ENCODE measurements at regions not wholly inside any gene's neighbourhood (a gene's known extent, or its start where the extent isn't known, plus 50 kb on each side); places are given as distances from the start of the nearest gene placed in this dataset.
"Not testable (repeated sequence)": the region's sequence is repeated elsewhere in the genome, so short reads cannot be mapped to it uniquely, and the experiment has no call there.

GRCh38 chr15:34493001-34493400, 55.4 kb upstream of the GOLGA8A start:
- ATAC-seq (ENCODE audit: low read depth) = no peak
- ChIA-PET CTCF (no interaction called here), POLR2A (ENCODE audit: unreplicated experiment) (no interaction called here)
- no peaks in the 10 kb centered on the region for H3K9me3 ChIP-seq (ENCODE audit: control insufficient read depth, insufficient read depth, low read length)
- H3K27ac ChIP-seq (ENCODE audit: insufficient read depth, low read length) = no peak overlapping the region
- no CpG with 5 or more reads among the region's 1 CpG for WGBS, 2 experiments (ENCODE audit: extremely low coverage in 2 of 2, insufficient read length in 1 of 2)
- no peak overlapping the region for H2AFZ ChIP-seq (replicated peaks; ENCODE audit: low read length, poor library complexity)
- no peaks in the 10 kb centered on the region for H3K9me1 ChIP-seq (ENCODE audit: insufficient read depth, low read length)
- no peak overlapping the region for H2AK5ac ChIP-seq (ENCODE audit: low read depth, low read length)
- no peak overlapping the region for H2BK5ac ChIP-seq (ENCODE audit: low read depth, low read length, poor library complexity, severe bottlenecking)
- H3K4me2 ChIP-seq (ENCODE audit: low read depth, low read length) = no peak overlapping the region
- no peak for TF ChIP-seq USF2 (IDR thresholded peaks at IDR 0.05; ENCODE audit: low read depth, low read length)
- TF ChIP-seq FOS (IDR thresholded peaks at IDR 0.05; ENCODE audit: low read depth, low read length) = no peak
- no peak for TF ChIP-seq SMC3 (IDR thresholded peaks at IDR 0.05; ENCODE audit: low read depth, low read length)
- no peak for TF ChIP-seq CHD1 (IDR thresholded peaks at IDR 0.05; ENCODE audit: low read depth, low read length)
- TF ChIP-seq RAD21 (IDR thresholded peaks at IDR 0.05; ENCODE audit: low read length) = no peak
- TF ChIP-seq BHLHE40 (IDR thresholded peaks at IDR 0.05; ENCODE audit: low read depth, low read length) = no peak
- no peak for DNase-seq
- no peak overlapping the region for H2AK9ac ChIP-seq (replicated peaks; ENCODE audit: low read depth, low read length, poor library complexity)
- H3K27me3 ChIP-seq (ENCODE audit: control insufficient read depth, insufficient read depth, low read length) = peaks cover 21% of the 10 kb centered on the region
- dilution Hi-C loops (cut with HindIII; ENCODE audit: low sequenced_read_pairs, unreplicated experiment) = no loop called here
- intact Hi-C loops (cut with micrococcal nuclease) = no loop called here
- in situ Hi-C loops (cut with MboI; ENCODE audit: low sequenced_read_pairs) = no loop called here
- no peaks in the 10 kb centered on the region for H3K79me1 ChIP-seq (ENCODE audit: low read depth in 1 of 2, low read length in 2 of 2)
- BruUV-seq (replicated peaks) = no TSS peak
- no peak overlapping the region for H4K91ac ChIP-seq (ENCODE audit: insufficient read depth, low read depth, low read length)
- H3K4ac ChIP-seq (ENCODE audit: low read depth, low read length) = no peak overlapping the region
- no peak overlapping the region for H3K9ac ChIP-seq (ENCODE audit: low read depth, low read length)
- no peak overlapping the region for H2BK120ac ChIP-seq (ENCODE audit: low read depth, low read length)
- no peak overlapping the region for H3K23ac ChIP-seq (ENCODE audit: low read depth, low read length)
- no peaks in the 10 kb centered on the region for H4K20me1 ChIP-seq (ENCODE audit: insufficient read depth, low read length)
- no peak overlapping the region for H3K14ac ChIP-seq (replicated peaks; ENCODE audit: low read depth, low read length)
- no peak overlapping the region for H2BK15ac ChIP-seq (ENCODE audit: low read depth, low read length)
- H2BK20ac ChIP-seq (ENCODE audit: low read depth, low read length) = no peak overlapping the region
- no peak overlapping the region for H3K56ac ChIP-seq (ENCODE audit: extremely low read depth, insufficient read depth, low read length)
- no peaks in the 10 kb centered on the region for H3K4me1 ChIP-seq (ENCODE audit: control insufficient read depth, insufficient read depth, low read length)
- no peak overlapping the region for H3K18ac ChIP-seq (ENCODE audit: low read depth, low read length)
- H3K4me3 ChIP-seq (ENCODE audit: insufficient read depth, low read depth, low read length) = no peak overlapping the region
- H4K8ac ChIP-seq (ENCODE audit: low read depth in 2 of 2, low read length in 2 of 2) = no peak overlapping the region
- H4K5ac ChIP-seq (ENCODE audit: low read depth, low read length) = no peak overlapping the region
- no peaks in the 10 kb centered on the region for H3K36me3 ChIP-seq (ENCODE audit: control insufficient read depth, insufficient read depth, low read length)

- H4K8ac ChIP-seq (ENCODE audit: low read depth in 2 of 2, low read length in 2 of 2); H3K9me3 ChIP-seq (ENCODE audit: control insufficient read depth, insufficient read depth, low read length); ATAC-seq (ENCODE audit: low read depth); BruUV-seq (replicated peaks); H3K9me1 ChIP-seq (ENCODE audit: insufficient read depth, low read length); H2BK20ac ChIP-seq (ENCODE audit: low read depth, low read length); H4K91ac ChIP-seq (ENCODE audit: insufficient read depth, low read depth, low read length); DNase-seq; H2BK15ac ChIP-seq (ENCODE audit: low read depth, low read length); H3K79me1 ChIP-seq (ENCODE audit: low read depth in 1 of 2, low read length in 2 of 2); intact Hi-C loops (cut with micrococcal nuclease); H3K4me1 ChIP-seq (ENCODE audit: control insufficient read depth, insufficient read depth, low read length); H2BK5ac ChIP-seq (ENCODE audit: low read depth, low read length, poor library complexity, severe bottlenecking); H3K36me3 ChIP-seq (ENCODE audit: control insufficient read depth, insufficient read depth, low read length); H3K9ac ChIP-seq (ENCODE audit: low read depth, low read length); H3K14ac ChIP-seq (replicated peaks; ENCODE audit: low read depth, low read length); dilution Hi-C loops (cut with HindIII; ENCODE audit: low sequenced_read_pairs, unreplicated experiment); H3K23ac ChIP-seq (ENCODE audit: low read depth, low read length); H2AFZ ChIP-seq (replicated peaks; ENCODE audit: low read length, poor library complexity); H2AK5ac ChIP-seq (ENCODE audit: low read depth, low read length); H3K4ac ChIP-seq (ENCODE audit: low read depth, low read length); H4K5ac ChIP-seq (ENCODE audit: low read depth, low read length); H3K56ac ChIP-seq (ENCODE audit: extremely low read depth, insufficient read depth, low read length); H2BK120ac ChIP-seq (ENCODE audit: low read depth, low read length); H3K4me2 ChIP-seq (ENCODE audit: low read depth, low read length); in situ Hi-C loops (cut with MboI; ENCODE audit: low sequenced_read_pairs); H3K4me3 ChIP-seq (ENCODE audit: insufficient read depth, low read depth, low read length); H4K20me1 ChIP-seq (ENCODE audit: insufficient read depth, low read length); POLR2A ChIA-PET (ENCODE audit: unreplicated experiment); H3K27ac ChIP-seq (ENCODE audit: insufficient read depth, low read length); H2AK9ac ChIP-seq (replicated peaks; ENCODE audit: low read depth, low read length, poor library complexity); H3K18ac ChIP-seq (ENCODE audit: low read depth, low read length): not testable (repeated sequence)
- CTCF ChIA-PET = interaction anchor here (0.6 kb wide), 1 partner anchor 15 kb away, joined by 5 read pairs; no protein-coding TSS in a partner anchor
- no CpG with 5 or more reads among the region's 1 CpG for WGBS, 2 experiments (ENCODE audit: extremely low coverage in 2 of 2, insufficient read length in 1 of 2)
- peaks cover 21% of the 10 kb centered on the region for H3K27me3 ChIP-seq (ENCODE audit: control insufficient read depth, insufficient read depth, low read length)
These were observed 53.9 kb upstream of the GOLGA8A start for GRCh38 chr15:34491488-34491887.

Measured in IMR-90 (cell line).